ENCODE measurements at regions not wholly inside any gene's neighbourhood (a gene's known extent, or its start where the extent isn't known, plus 50 kb on each side); places are given as distances from the start of the nearest gene placed in this dataset.

DNA sequence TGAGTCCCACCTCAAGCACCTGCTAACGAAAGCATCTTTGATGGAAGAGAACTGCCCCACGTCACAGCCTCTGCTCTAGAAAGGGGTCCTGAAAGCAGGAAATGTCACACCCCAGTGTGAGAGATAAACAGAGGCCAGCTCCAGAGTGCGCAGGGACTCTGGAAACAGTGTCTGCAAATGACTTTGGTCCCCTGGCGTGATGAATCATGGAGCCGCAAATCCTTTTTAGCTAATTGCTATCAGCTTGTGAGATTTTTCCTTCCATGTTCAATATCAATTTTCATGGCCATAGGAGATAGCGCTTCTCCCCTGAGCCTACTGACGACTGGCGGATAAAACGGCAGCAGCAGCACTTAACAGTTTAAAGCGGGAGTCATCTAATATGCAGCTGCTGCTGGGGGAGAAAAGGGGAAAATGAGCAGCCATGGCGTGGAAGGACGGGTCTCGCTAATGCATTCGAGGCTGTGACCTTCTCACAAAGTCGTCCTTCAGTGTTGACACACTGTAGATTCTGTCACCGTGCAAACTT, 209.6 kb upstream of the IRX1 start:
- Histone ChIP-seq H3K27me3 (no peaks in the 10 kb centered on the region), H3K9me3 (no peaks in the 10 kb centered on the region), H3K36me3 (no peaks in the 10 kb centered on the region), H3K27ac (no peak overlapping the region), H3K4me3 (replicated peaks in 1 of 3) (no peak overlapping the region), H3K4me1 (no peaks in the 10 kb centered on the region)
- intact Hi-C loops (cut with DNase I): no loop called here
- WGBS, 2 donors: 63 to 68% methylated on average over 16 of the region's 16 CpGs
- TF ChIP-seq CTCF (IDR thresholded peaks at IDR 0.05) (no peak), POLR2A (IDR thresholded peaks at IDR 0.05) (no peak)
- DNase-seq: no peak

GRCh38 chr5:3384531-3384930, 211.1 kb upstream of the IRX1 start:
- Histone ChIP-seq H3K27me3 (no peaks in the 10 kb centered on the region), H3K27ac (no peak overlapping the region), H3K4me1 (no peaks in the 10 kb centered on the region), H3K9me3 (no peaks in the 10 kb centered on the region), H3K36me3 (no peaks in the 10 kb centered on the region), H3K4me3 (replicated peaks in 1 of 3) (no peak overlapping the region)
- TF ChIP-seq POLR2A (IDR thresholded peaks at IDR 0.05): no peak
- no peak for TF ChIP-seq CTCF (IDR thresholded peaks at IDR 0.05)
- 85 to 87% methylated on average over 7 of the region's 7 CpGs for WGBS, 2 donors
- intact Hi-C loops (cut with DNase I): no loop called here
- DNase-seq: no peak

GRCh38 chr5:3382782-3383181, 212.8 kb upstream of the IRX1 start:
- H3K4me3 ChIP-seq (replicated peaks in 1 of 3): no peak overlapping the region
- H3K27ac ChIP-seq: no peak overlapping the region
- no peak for DNase-seq
- no peaks in the 10 kb centered on the region for H3K36me3 ChIP-seq
- intact Hi-C loops (cut with DNase I): no loop called here
- no peaks in the 10 kb centered on the region for H3K9me3 ChIP-seq
- TF ChIP-seq POLR2A (IDR thresholded peaks at IDR 0.05) (no peak), CTCF (IDR thresholded peaks at IDR 0.05) (no peak)
- no peaks in the 10 kb centered on the region for H3K4me1 ChIP-seq
- WGBS, 2 donors: 54 to 61% methylated on average over 9 of the region's 9 CpGs
- H3K27me3 ChIP-seq: no peaks in the 10 kb centered on the region

GRCh38 chr5:3382151-3382550, 213.5 kb upstream of the IRX1 start:
- H3K27ac ChIP-seq: no peak overlapping the region
- no peaks in the 10 kb centered on the region for H3K4me1 ChIP-seq
- H3K27me3 ChIP-seq: no peaks in the 10 kb centered on the region
- no peak for DNase-seq
- no peak for TF ChIP-seq CTCF (IDR thresholded peaks at IDR 0.05)
- no peak for TF ChIP-seq POLR2A (IDR thresholded peaks at IDR 0.05)
- H3K9me3 ChIP-seq: no peaks in the 10 kb centered on the region
- H3K36me3 ChIP-seq: no peaks in the 10 kb centered on the region
- WGBS, 2 donors: 85 to 92% methylated on average over 10 of the region's 10 CpGs
- H3K4me3 ChIP-seq (replicated peaks in 1 of 3): no peak overlapping the region
- intact Hi-C loops (cut with DNase I): no loop called here

DNA sequence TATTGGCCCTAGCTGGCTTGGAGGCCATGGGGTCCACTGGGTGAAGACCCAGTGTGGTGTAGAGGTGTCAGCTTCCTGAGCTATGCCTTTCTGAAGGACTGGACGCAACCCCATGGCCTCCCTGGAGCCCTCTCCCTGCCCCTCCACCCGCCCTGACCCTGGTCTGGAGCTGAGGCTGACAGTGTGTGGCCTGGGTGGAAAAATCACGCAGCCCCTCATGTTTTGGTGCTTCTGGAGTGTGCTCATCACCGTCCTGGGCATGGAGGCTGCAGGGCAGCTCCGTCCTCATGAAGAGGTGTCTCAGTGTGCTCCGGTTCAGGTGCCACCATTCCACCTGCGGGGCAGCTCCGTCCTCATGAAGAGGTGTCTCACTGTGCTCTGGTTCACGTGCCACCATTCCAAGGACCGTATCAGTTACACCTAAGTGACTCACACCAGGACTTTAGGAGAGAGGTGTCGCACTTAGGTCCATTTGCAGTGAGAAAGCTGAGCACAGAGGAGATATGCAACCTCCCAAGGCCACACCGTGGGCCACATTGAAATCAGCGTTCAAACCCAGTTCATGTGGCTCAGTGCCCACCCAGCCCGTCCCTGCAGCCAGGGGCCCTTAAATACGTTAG, 214.3 kb upstream of the IRX1 start:
- TF ChIP-seq POLR2A (IDR thresholded peaks at IDR 0.05) (no peak), CTCF (IDR thresholded peaks at IDR 0.05) (no peak)
- no peaks in the 10 kb centered on the region for H3K36me3 ChIP-seq
- H3K27ac ChIP-seq: no peak overlapping the region
- intact Hi-C loops (cut with DNase I): no loop called here
- H3K4me1 ChIP-seq: no peaks in the 10 kb centered on the region
- H3K9me3 ChIP-seq: no peaks in the 10 kb centered on the region
- H3K27me3 ChIP-seq: no peaks in the 10 kb centered on the region
- 81 to 88% methylated on average over 9 to 10 of the region's 15 CpGs for WGBS, 2 donors
- DNase-seq: no peak
- no peak overlapping the region for H3K4me3 ChIP-seq (replicated peaks in 1 of 3)

Data from thyroid gland (tissue), 4 donors.